PFSK-1 (cell line): ENCODE measurements at regions not wholly inside any gene's neighbourhood (a gene's known extent, or its start where the extent isn't known, plus 50 kb on each side); places are given as distances from the start of the nearest gene placed in this dataset.

Source experiments
- POLR2AphosphoS5 ChIP-seq: IDR thresholded peaks from 2 replicates; pipeline ENCODE4 v1.6.1; 2012; ENCODE audit warnings: low read depth, mild to moderate bottlenecking, control low read depth, low read length, moderate library complexity
- REST ChIP-seq, 2 experiments: IDR thresholded peaks; 2 replicates each; pipeline versions ENCODE4 v1.6.1 to v1.8.0; 2011 to 2012; ENCODE audit warnings: low read depth in 2 of 2, low read length in 2 of 2, control low read depth in 1 of 2, inconsistent platforms in 1 of 2, mild to moderate bottlenecking in 1 of 2, moderate library complexity in 1 of 2; ENCODE audit not compliant: insufficient read depth in 1 of 2
- SIN3A ChIP-seq: IDR thresholded peaks from 2 replicates; pipeline ENCODE4 v1.6.1; 2012; ENCODE audit warnings: mild to moderate bottlenecking, low read length, moderate library complexity, borderline replicate concordance; ENCODE audit not compliant: insufficient read depth
- TAF1 ChIP-seq: IDR thresholded peaks from 2 replicates; pipeline ENCODE4 v1.6.1; 2012; ENCODE audit warnings: low read length, control low read depth, borderline replicate concordance; ENCODE audit not compliant: insufficient read depth

DNA sequence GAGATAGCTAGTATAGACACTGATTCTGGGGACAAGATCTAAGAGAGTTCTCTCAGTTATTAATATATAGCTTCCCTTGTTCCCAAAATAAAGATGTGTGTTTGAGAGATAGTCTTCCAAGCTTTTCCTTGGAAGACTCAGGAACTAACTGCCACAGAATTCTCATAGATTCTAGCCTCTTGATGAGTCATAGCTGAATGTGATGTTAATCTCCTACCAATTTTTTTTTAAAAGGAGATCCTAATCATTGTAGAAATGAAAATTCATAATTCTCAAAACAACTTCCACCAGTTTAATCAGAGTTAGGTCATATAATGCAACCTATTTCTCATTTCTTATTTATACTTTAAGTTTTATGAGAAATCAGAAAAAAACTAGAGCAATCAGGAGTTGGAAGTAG is 148.8 kb downstream of the JRKL start:
- TF ChIP-seq SIN3A (no peak), POLR2AphosphoS5 (no peak), REST (IDR thresholded peaks at IDR 0.05; ENCODE audit: insufficient read depth in 1 of 2, low read depth in 2 of 2, low read length in 2 of 2) (no peak), TAF1 (no peak)
